ENCODE measurements at regions not wholly inside any gene's neighbourhood (a gene's known extent, or its start where the extent isn't known, plus 50 kb on each side); places are given as distances from the start of the nearest gene placed in this dataset.

DNA sequence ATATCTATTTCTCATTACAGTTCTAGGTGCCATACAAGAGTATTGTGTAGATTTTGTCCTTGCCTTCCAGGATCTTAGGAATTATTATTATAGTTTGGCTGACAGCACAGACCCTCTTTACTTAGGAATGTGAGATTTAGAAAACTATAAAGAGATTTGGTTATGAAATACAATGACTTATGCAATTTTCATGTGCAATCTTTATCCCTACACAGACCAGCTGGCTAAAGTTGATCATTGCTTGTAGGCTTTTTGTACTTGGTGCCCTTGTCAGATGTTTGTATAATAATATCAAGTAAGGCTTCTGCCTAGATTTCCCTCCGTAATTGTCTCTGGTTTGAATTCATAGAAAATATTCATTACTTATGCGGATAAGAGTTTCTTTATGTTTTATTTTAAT, 174.5 kb upstream of the GAP43 start:
- TF ChIP-seq, protein P1, sequence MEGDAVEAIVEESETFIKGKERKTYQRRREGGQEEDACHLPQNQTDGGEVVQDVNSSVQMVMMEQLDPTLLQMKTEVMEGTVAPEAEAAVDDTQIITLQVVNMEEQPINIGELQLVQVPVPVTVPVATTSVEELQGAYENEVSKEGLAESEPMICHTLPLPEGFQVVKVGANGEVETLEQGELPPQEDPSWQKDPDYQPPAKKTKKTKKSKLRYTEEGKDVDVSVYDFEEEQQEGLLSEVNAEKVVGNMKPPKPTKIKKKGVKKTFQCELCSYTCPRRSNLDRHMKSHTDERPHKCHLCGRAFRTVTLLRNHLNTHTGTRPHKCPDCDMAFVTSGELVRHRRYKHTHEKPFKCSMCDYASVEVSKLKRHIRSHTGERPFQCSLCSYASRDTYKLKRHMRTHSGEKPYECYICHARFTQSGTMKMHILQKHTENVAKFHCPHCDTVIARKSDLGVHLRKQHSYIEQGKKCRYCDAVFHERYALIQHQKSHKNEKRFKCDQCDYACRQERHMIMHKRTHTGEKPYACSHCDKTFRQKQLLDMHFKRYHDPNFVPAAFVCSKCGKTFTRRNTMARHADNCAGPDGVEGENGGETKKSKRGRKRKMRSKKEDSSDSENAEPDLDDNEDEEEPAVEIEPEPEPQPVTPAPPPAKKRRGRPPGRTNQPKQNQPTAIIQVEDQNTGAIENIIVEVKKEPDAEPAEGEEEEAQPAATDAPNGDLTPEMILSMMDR (IDR thresholded peaks at IDR 0.05): no peak
- TF ChIP-seq ZFX (IDR thresholded peaks at IDR 0.05; ENCODE audit: borderline replicate concordance): no peak
